HCT116 (cell line): ENCODE measurements at regions not wholly inside any gene's neighbourhood (a gene's known extent, or its start where the extent isn't known, plus 50 kb on each side); places are given as distances from the start of the nearest gene placed in this dataset.

Source experiments
- ATAC-seq: fragments of 200-7000 bp; cut with Tn5 transposase; 2 replicates; pipeline ENCODE4 v1.9.1; 2020; ENCODE audit warnings: mild to moderate bottlenecking, moderate library complexity
- BruUV-seq: library from RNA; stranded (reverse); fragments of 400-500 nt; replicated peaks from 2 replicates; lab custom pipeline; 2021; lab: Mats Ljungman, UMichigan
- CTCF ChIA-PET: fragments of 300-600 bp; sonication (Branson Sonifier 250); formaldehyde crosslinking; loops from one replicate; lab custom pipeline; 2021; ENCODE audit warnings: antibody characterized with exemption; lab: Charles Lee
- POLR2A ChIA-PET: fragments of 300-600, 350-600 bp; sonication (Branson Sonifier 250); formaldehyde crosslinking; loops from one replicate; lab custom pipeline; 2021; ENCODE audit warnings: antibody characterized with exemption; lab: Charles Lee
- RAD21 ChIA-PET, 2 experiments: fragments of 300-600 bp; sonication (Branson Sonifier 250); formaldehyde crosslinking; loops; one replicate each; lab custom pipeline; 2023; ENCODE audit warnings: low total read pairs in 2 of 2; ENCODE audit not compliant: uncharacterized antibody in 2 of 2, unreplicated experiment in 2 of 2, low non-redundant PET in 1 of 2; lab: Charles Lee
- DNase-seq: peaks from one replicate; pipeline ENCODE4 v3.0.0-alpha.2; 2010; ENCODE audit warnings: low read depth, low spot score
- H2AFZ ChIP-seq: fragments of 200-600 bp; shearing (Covaris generic), sonication (generic); 2 replicates; pipeline ENCODE4 v1.6.1; 2017; ENCODE audit warnings: low read depth, mixed run types, mixed read lengths, antibody characterized with exemption, low read length; ENCODE audit not compliant: poor library complexity, severe bottlenecking
- H3K27ac ChIP-seq: 2 replicates; pipeline ENCODE4 v1.5.1; 2012; ENCODE audit warnings: low read depth, low read length
- H3K27me3 ChIP-seq: fragments of 200-600 bp; sonication (generic); 2 replicates; pipeline ENCODE4 v1.6.1; 2016; ENCODE audit warnings: mixed run types, low read length, mixed read lengths; ENCODE audit not compliant: insufficient read depth
- H3K36me3 ChIP-seq, 2 experiments: fragments of 200-500 bp in 1 of 2; fragments of 200-600 bp in 1 of 2; sonication (Bioruptor generic) in 1 of 2; sonication (generic) in 1 of 2; 2 replicates each; pipeline versions ENCODE4 v1.5.1 to v1.6.1; 2014 to 2016; ENCODE audit warnings: low read length in 2 of 2, inconsistent platforms in 1 of 2, mixed read lengths in 1 of 2, mixed run types in 1 of 2; ENCODE audit not compliant: insufficient read depth in 2 of 2, control insufficient read depth in 1 of 2
- H3K4me1 ChIP-seq, 2 experiments: fragments of 200-600 bp in 1 of 2; sonication (generic) in 1 of 2; 2 replicates each; pipeline versions ENCODE4 v1.5.1 to v1.6.1; 2012 to 2017; ENCODE audit warnings: low read length in 2 of 2, inconsistent platforms in 1 of 2, mild to moderate bottlenecking in 1 of 2, mixed read lengths in 1 of 2, mixed run types in 1 of 2, moderate library complexity in 1 of 2; ENCODE audit not compliant: insufficient read depth in 2 of 2, control insufficient read depth in 1 of 2
- H3K4me2 ChIP-seq: fragments of 200-600 bp; sonication (generic); 2 replicates; pipeline ENCODE4 v1.6.1; 2017; ENCODE audit warnings: mixed run types, low read length, mixed read lengths
- H3K4me3 ChIP-seq, 2 experiments: fragments of 200-600 bp in 1 of 2; sonication (generic) in 1 of 2; replicated peaks in 1 of 2; 2 replicates each; pipeline ENCODE4 v1.5.1; 2011 to 2016; ENCODE audit warnings: low read length in 2 of 2, control low read depth in 1 of 2, low read depth in 1 of 2, mild to moderate bottlenecking in 1 of 2, mixed read lengths in 1 of 2, mixed run types in 1 of 2
- H3K79me2 ChIP-seq: fragments of 200-600 bp; sonication (generic); 2 replicates; pipeline ENCODE4 v1.6.1; 2017; ENCODE audit warnings: mild to moderate bottlenecking, mixed run types, low read length, moderate library complexity, mixed read lengths; ENCODE audit not compliant: insufficient read depth
- H3K9ac ChIP-seq: fragments of 200-600 bp; sonication (generic); 2 replicates; pipeline ENCODE4 v1.6.1; 2016; ENCODE audit warnings: low read length, mixed read lengths
- H3K9me2 ChIP-seq: fragments of 200-600 bp; sonication (generic), shearing (Covaris generic); 2 replicates; pipeline ENCODE4 v1.6.1; 2017; ENCODE audit warnings: mixed run types, mild to moderate bottlenecking, moderate library complexity; ENCODE audit not compliant: insufficient read depth
- H3K9me3 ChIP-seq, 2 experiments: fragments of 200-500 bp in 1 of 2; fragments of 200-600 bp in 1 of 2; sonication (Bioruptor generic) in 1 of 2; sonication (generic) in 1 of 2; 2 replicates each; pipeline ENCODE4 v1.6.1; 2014 to 2017; ENCODE audit warnings: low read length in 2 of 2, mixed read lengths in 2 of 2, inconsistent platforms in 1 of 2, low read depth in 1 of 2, mild to moderate bottlenecking in 1 of 2, mixed run types in 1 of 2, moderate library complexity in 1 of 2; ENCODE audit not compliant: control insufficient read depth in 1 of 2, insufficient read depth in 1 of 2
- H4K20me1 ChIP-seq: fragments of 200-600 bp; sonication (generic), shearing (Covaris generic); 2 replicates; pipeline ENCODE4 v1.6.1; 2017; ENCODE audit warnings: mixed run types, mild to moderate bottlenecking, moderate library complexity; ENCODE audit not compliant: insufficient read depth
- ATF3 ChIP-seq: IDR thresholded peaks from 2 replicates; pipeline ENCODE4 v1.6.1; 2012
- CBX3 ChIP-seq: IDR thresholded peaks from 2 replicates; pipeline ENCODE4 v1.6.1; 2012; ENCODE audit warnings: low read depth
- CEBPB ChIP-seq: IDR thresholded peaks from 2 replicates; pipeline ENCODE4 v1.6.1; 2012; ENCODE audit warnings: low read depth
- EZH2 ChIP-seq: fragments of 200-600 bp; sonication (generic); IDR thresholded peaks from 2 replicates; pipeline ENCODE4 v1.6.1; 2017; ENCODE audit warnings: antibody characterized with exemption, mixed run types
- EZH2phosphoT487 ChIP-seq: fragments of 200-600 bp; IDR thresholded peaks from 2 replicates; pipeline ENCODE4 v1.6.1; 2018; ENCODE audit warnings: antibody characterized with exemption, borderline replicate concordance
- FOSL1 ChIP-seq: IDR thresholded peaks from 2 replicates; pipeline ENCODE4 v1.6.1; 2012; ENCODE audit warnings: low read depth
- POLR2A ChIP-seq: IDR thresholded peaks from 2 replicates; pipeline ENCODE4 v1.7.0; 2011; ENCODE audit warnings: borderline replicate concordance; ENCODE audit not compliant: insufficient read depth, insufficient read length; ENCODE audit errors: extremely low read depth
- POLR2AphosphoS5 ChIP-seq: IDR thresholded peaks from 2 replicates; pipeline ENCODE4 v1.6.1; 2011; ENCODE audit warnings: mild to moderate bottlenecking, low read depth, low read length, moderate library complexity
- RAD21 ChIP-seq: IDR thresholded peaks from 2 replicates; pipeline ENCODE4 v1.6.1; 2012; ENCODE audit warnings: low read depth, mild to moderate bottlenecking
- SP1 ChIP-seq: IDR thresholded peaks from 2 replicates; pipeline ENCODE4 v1.6.1; 2012; ENCODE audit warnings: low read depth
- SRF ChIP-seq: IDR thresholded peaks from 2 replicates; pipeline ENCODE4 v1.6.1; 2012; ENCODE audit warnings: low read depth
- TCF7L2 ChIP-seq: IDR thresholded peaks from 2 replicates; pipeline ENCODE4 v1.7.0; 2011; ENCODE audit warnings: borderline replicate concordance, inconsistent platforms; ENCODE audit not compliant: insufficient read depth, insufficient read length; ENCODE audit errors: extremely low read depth
- YY1 ChIP-seq: IDR thresholded peaks from 2 replicates; pipeline ENCODE4 v1.6.1; 2011; ENCODE audit warnings: low read length, low read depth, moderate library complexity, mild to moderate bottlenecking; ENCODE audit not compliant: insufficient replicate concordance; ENCODE audit errors: extremely low read depth
- ZFX ChIP-seq: fragments of 450-650 bp; IDR thresholded peaks from 2 replicates; pipeline ENCODE4 v1.6.1; 2017
- ZNF274 ChIP-seq: fragments of 200-500 bp; sonication (Bioruptor generic); IDR thresholded peaks from 2 replicates; pipeline ENCODE4 v1.6.1; 2014; ENCODE audit warnings: mild to moderate bottlenecking, low read depth, low read length, inconsistent platforms
- intact Hi-C: fragments of 100-400 bp; cut with micrococcal nuclease; formaldehyde crosslinking; loops from 2 replicates; pipeline ENCODE4 v1.10.0; 2022
- TF ChIP-seq, protein P1 (sequence below): IDR thresholded peaks from 2 replicates; pipeline ENCODE4 v1.6.1; 2012
- TF ChIP-seq, protein P2 (sequence below): IDR thresholded peaks from 2 replicates; pipeline ENCODE4 v1.6.1; 2011; ENCODE audit warnings: mild to moderate bottlenecking, low read length, moderate library complexity; ENCODE audit not compliant: insufficient replicate concordance; ENCODE audit errors: extremely low read depth

DNA sequence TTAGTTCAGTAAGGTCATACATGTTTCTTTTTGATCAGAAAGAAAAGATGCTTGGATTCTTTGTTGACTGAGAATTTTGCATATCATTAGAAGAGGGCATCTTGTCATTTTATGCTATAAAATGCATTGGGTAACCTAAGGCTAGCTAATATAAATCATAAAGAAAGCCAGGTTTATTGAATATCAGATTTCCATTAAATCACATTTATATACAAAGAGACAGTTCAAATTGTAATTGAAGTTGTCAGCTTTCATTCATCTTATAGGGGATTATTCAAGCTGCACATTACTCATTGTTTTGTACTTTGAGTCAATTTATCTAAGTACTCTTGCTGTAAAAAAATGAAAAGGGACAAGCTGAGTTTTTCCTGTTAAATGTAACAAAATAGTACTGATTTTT, 259.1 kb upstream of the CDH12 start:
- TF ChIP-seq SRF: no peak
- no peak for TF ChIP-seq FOSL1
- no peak for TF ChIP-seq EZH2
- no peak for TF ChIP-seq TCF7L2
- no peak for DNase-seq
- CTCF ChIA-PET: no interaction called here

GRCh38 chr5:23105021-23105420, 251.9 kb upstream of the CDH12 start:
- ATAC-seq (no peak), DNase-seq (no peak)
- H3K9me3 ChIP-seq: peaks cover 4 to 12% of the 10 kb centered on the region in 2 experiments; a peak in 2 of 4 replicates
- H2AFZ ChIP-seq: no peak overlapping the region
- BruUV-seq: no TSS peak
- H3K4me3 ChIP-seq: no peak overlapping the region
- no peaks in the 10 kb centered on the region for H3K9me2 ChIP-seq
- no peaks in the 10 kb centered on the region for H3K4me1 ChIP-seq
- no peaks in the 10 kb centered on the region for H3K79me2 ChIP-seq
- RAD21 ChIA-PET: no interaction called here
- POLR2A ChIA-PET: no interaction called here
- H3K27ac ChIP-seq: no peak overlapping the region
- no peak overlapping the region for H3K9ac ChIP-seq
- H4K20me1 ChIP-seq: no peaks in the 10 kb centered on the region
- no peaks in the 10 kb centered on the region for H3K36me3 ChIP-seq
- H3K27me3 ChIP-seq: no peaks in the 10 kb centered on the region
- CTCF ChIA-PET: no interaction called here
- intact Hi-C loops: no loop called here
- H3K4me2 ChIP-seq: no peak overlapping the region
- TF ChIP-seq EZH2phosphoT487: no peak
- no peak for TF ChIP-seq EZH2
- TF ChIP-seq POLR2AphosphoS5: no peak
- TF ChIP-seq TCF7L2: no peak
- TF ChIP-seq ATF3: no peak
- TF ChIP-seq YY1: no peak
- TF ChIP-seq CEBPB: no peak
- TF ChIP-seq ZFX: no peak
- TF ChIP-seq SP1: no peak
- TF ChIP-seq FOSL1: no peak
- TF ChIP-seq RAD21: no peak
- TF ChIP-seq ZNF274: no peak
- TF ChIP-seq CBX3: no peak
- TF ChIP-seq, protein P1, sequence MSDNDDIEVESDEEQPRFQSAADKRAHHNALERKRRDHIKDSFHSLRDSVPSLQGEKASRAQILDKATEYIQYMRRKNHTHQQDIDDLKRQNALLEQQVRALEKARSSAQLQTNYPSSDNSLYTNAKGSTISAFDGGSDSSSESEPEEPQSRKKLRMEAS: no peak
- TF ChIP-seq, protein P2, sequence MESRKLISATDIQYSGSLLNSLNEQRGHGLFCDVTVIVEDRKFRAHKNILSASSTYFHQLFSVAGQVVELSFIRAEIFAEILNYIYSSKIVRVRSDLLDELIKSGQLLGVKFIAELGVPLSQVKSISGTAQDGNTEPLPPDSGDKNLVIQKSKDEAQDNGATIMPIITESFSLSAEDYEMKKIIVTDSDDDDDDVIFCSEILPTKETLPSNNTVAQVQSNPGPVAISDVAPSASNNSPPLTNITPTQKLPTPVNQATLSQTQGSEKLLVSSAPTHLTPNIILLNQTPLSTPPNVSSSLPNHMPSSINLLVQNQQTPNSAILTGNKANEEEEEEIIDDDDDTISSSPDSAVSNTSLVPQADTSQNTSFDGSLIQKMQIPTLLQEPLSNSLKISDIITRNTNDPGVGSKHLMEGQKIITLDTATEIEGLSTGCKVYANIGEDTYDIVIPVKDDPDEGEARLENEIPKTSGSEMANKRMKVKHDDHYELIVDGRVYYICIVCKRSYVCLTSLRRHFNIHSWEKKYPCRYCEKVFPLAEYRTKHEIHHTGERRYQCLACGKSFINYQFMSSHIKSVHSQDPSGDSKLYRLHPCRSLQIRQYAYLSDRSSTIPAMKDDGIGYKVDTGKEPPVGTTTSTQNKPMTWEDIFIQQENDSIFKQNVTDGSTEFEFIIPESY: no peak
- TF ChIP-seq POLR2A: no peak

More for the DNA sequence above, 259.1 kb upstream of the CDH12 start:
- Histone ChIP-seq H3K36me3 (no peaks in the 10 kb centered on the region; a peak in 1 of 4 replicates), H2AFZ (no peak overlapping the region), H3K9me2 (no peaks in the 10 kb centered on the region), H3K79me2 (no peaks in the 10 kb centered on the region), H3K27me3 (no peaks in the 10 kb centered on the region), H3K4me2 (no peak overlapping the region), H3K9ac (no peak overlapping the region), H3K4me1 (no peaks in the 10 kb centered on the region), H3K27ac (no peak overlapping the region), H3K4me3 (no peak overlapping the region), H4K20me1 (no peaks in the 10 kb centered on the region), H3K9me3 (peaks cover 4 to 18% of the 10 kb centered on the region in 2 experiments; a peak in 2 of 4 replicates)
- no peak for ATAC-seq
- ChIA-PET POLR2A (no interaction called here), RAD21 (no interaction called here)
- intact Hi-C loops: no loop called here
- BruUV-seq: no TSS peak
